MM.1S (cell line): ENCODE measurements at regions not wholly inside any gene's neighbourhood (a gene's known extent, or its start where the extent isn't known, plus 50 kb on each side); places are given as distances from the start of the nearest gene placed in this dataset.

Experiments used
- CTCF ChIP-seq: fragments of 300-600 bp; sonication (generic); IDR thresholded peaks from 2 replicates; pipeline ENCODE4 v1.5.1; 2016; ENCODE audit warnings: antibody characterized with exemption, low read length, mixed read lengths
- EZH2 ChIP-seq: fragments of 300-600 bp; sonication (generic); optimal IDR thresholded peaks from 2 replicates; pipeline ENCODE3; 2017; ENCODE audit warnings: low read depth, mild to moderate bottlenecking, antibody characterized with exemption, low read length, mixed read lengths
- EZH2phosphoT487 ChIP-seq: fragments of 300-600 bp; sonication (generic); IDR thresholded peaks from 2 replicates; pipeline ENCODE4 v1.6.1; 2018; ENCODE audit warnings: antibody characterized with exemption, low read length

- TF ChIP-seq CTCF (no peak), EZH2phosphoT487 (no peak), EZH2 (no peak)
These were observed 54.7 kb upstream of the DNAH14 start for GRCh38 chr1:224874775-224875174.
